Ectodermal cell (in vitro differentiated cells): ENCODE measurements at regions not wholly inside any gene's neighbourhood (a gene's known extent, or its start where the extent isn't known, plus 50 kb on each side); places are given as distances from the start of the nearest gene placed in this dataset.

Experiments
- H3K27ac ChIP-seq: 2 replicates; pipeline ENCODE4 v1.7.0; 2013; ENCODE audit warnings: mild to moderate bottlenecking, low read depth, low read length; ENCODE audit not compliant: insufficient read depth, poor library complexity, severe bottlenecking
- H3K27me3 ChIP-seq: 2 replicates; pipeline ENCODE4 v1.7.0; 2013; ENCODE audit warnings: mild to moderate bottlenecking, low read length; ENCODE audit not compliant: insufficient read depth, control insufficient read depth, poor library complexity, severe bottlenecking
- H3K36me3 ChIP-seq: one replicate; pipeline ENCODE4 v1.7.0; 2013; ENCODE audit warnings: low read length; ENCODE audit not compliant: control insufficient read depth, insufficient read depth
- H3K4me1 ChIP-seq: one replicate; pipeline ENCODE4 v1.7.0; 2013; ENCODE audit warnings: low read length; ENCODE audit not compliant: control insufficient read depth, insufficient read depth
- H3K4me3 ChIP-seq: 2 replicates; pipeline ENCODE4 v1.7.0; 2013; ENCODE audit warnings: low read depth, low read length, control low read depth; ENCODE audit not compliant: insufficient read depth
- H3K9me3 ChIP-seq: 2 replicates; pipeline ENCODE4 v1.7.0; 2013; ENCODE audit warnings: mild to moderate bottlenecking, low read length, moderate library complexity; ENCODE audit not compliant: control insufficient read depth
- WGBS, 2 experiments: methylation state at CpG; one replicate each; pipeline ENCODE4 v1.1.7; 2013; ENCODE audit warnings: missing lambda C conversion rate in 2 of 2; 5-methylcytosine and 5-hydroxymethylcytosine counted together

GRCh38 chr2:145832681-145833080 is 1312.8 kb upstream of the ZEB2 start:
- Histone ChIP-seq H3K4me3 (no peak overlapping the region), H3K27ac (no peak overlapping the region), H3K27me3 (no peaks in the 10 kb centered on the region), H3K4me1 (no peaks in the 10 kb centered on the region), H3K36me3 (no peaks in the 10 kb centered on the region), H3K9me3 (no peaks in the 10 kb centered on the region)
- 94% methylated on average over 5 of the region's 5 CpGs for WGBS, 2 experiments

DNA sequence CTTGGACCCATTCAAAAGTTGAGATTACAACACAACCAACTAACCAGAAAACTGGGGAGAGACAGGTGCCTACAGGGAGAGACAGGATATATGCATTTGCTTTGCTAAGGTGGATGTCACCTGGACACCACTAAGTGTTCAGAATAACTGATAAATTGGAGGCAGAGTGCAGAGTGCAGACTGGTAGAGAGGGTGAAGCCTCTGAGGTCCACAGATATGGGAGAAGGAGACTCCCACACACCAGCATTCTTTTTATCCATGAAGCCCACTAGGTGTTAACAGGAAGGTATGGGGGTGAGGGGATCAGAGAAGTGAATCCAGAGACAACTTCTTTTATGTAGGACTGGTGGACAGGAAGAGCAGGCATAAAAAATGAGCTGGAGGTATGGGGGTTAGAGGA is 1310.0 kb upstream of the ZEB2 start:
- H3K27ac ChIP-seq, result no peak overlapping the region
- no peaks in the 10 kb centered on the region for H3K9me3 ChIP-seq
- no peaks in the 10 kb centered on the region for H3K36me3 ChIP-seq
- no peaks in the 10 kb centered on the region for H3K4me1 ChIP-seq
- no peak overlapping the region for H3K4me3 ChIP-seq
- no peaks in the 10 kb centered on the region for H3K27me3 ChIP-seq

- Histone ChIP-seq H3K4me1 (peaks cover 4% of the 10 kb centered on the region), H3K27ac (no peak overlapping the region), H3K27me3 (no peaks in the 10 kb centered on the region), H3K9me3 (no peaks in the 10 kb centered on the region), H3K36me3 (no peaks in the 10 kb centered on the region), H3K4me3 (no peak overlapping the region)
- WGBS, 2 experiments, result 77 to 96% methylated on average over 1 to 2 of the region's 2 CpGs
Observed at GRCh38 chr2:145827235-145827634, 1307.3 kb upstream of the ZEB2 start.

GRCh38 chr2:145824384-145824783 is 1304.5 kb upstream of the ZEB2 start:
- Histone ChIP-seq H3K4me3 (no peak overlapping the region), H3K36me3 (no peaks in the 10 kb centered on the region), H3K4me1 (peaks cover 4% of the 10 kb centered on the region), H3K27me3 (no peaks in the 10 kb centered on the region), H3K27ac (no peak overlapping the region), H3K9me3 (no peaks in the 10 kb centered on the region)
- WGBS, 2 experiments, result 95 to 99% methylated on average over 3 of the region's 3 CpGs

DNA sequence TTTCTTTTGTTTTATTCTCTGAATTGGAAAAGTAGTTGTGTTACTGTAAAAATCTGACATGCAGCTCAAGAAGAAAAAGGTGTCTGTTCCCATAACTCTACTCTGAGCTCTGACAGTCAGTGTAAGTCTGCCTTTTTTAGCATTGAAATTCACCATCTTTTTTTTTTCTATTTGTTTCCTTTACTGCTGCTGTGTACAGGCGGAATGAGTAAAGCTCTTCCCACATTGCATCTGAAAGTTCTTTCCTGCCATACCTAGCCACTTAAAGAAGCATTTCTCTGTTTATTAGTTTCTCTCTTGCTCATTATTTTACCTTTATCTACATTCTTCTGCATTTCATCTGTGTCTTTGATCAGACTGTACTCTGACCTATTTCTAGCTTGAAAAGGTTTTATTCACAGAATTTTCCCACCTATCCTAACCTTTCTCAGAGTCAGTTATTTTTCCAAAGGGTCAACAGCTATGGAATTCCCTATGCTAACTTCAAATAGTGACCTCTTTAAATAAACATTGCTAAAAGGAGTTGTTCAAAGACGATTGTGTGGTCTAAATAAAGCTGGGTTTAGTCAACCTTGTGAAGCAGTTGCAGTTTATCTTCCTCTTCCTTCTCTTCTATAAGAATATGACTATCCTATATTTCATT is 1303.1 kb upstream of the ZEB2 start:
- 89 to 97% methylated on average over 1 to 2 of the region's 2 CpGs for WGBS, 2 experiments
- H3K27ac ChIP-seq, result no peak overlapping the region
- H3K4me1 ChIP-seq, result peaks cover 4% of the 10 kb centered on the region

DNA sequence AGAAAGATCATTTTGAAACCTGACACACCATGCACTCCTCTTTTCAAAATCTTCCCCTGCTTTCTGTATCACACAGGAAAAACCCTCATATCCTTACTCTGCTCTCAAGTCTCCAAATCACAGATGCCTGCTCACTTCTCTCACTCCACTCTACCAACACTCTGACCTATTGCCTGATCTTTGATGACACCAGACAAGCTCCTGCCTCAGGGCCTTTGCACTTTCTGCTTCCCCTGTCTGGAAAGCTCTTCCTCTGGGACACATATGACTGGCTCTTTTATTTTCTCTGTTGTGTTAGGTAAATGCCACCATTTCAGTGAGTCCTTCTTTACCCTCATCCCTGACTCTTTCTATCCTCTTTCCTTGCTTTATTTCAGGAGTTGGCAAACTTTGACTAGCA is 1300.7 kb upstream of the ZEB2 start:
- no peaks in the 10 kb centered on the region for H3K9me3 ChIP-seq
- no peaks in the 10 kb centered on the region for H3K27me3 ChIP-seq
- H3K27ac ChIP-seq, result no peak overlapping the region
- peaks cover 4% of the 10 kb centered on the region for H3K4me1 ChIP-seq
- no peak overlapping the region for H3K4me3 ChIP-seq
- H3K36me3 ChIP-seq, result no peaks in the 10 kb centered on the region

More for the DNA sequence above, 1303.1 kb upstream of the ZEB2 start:
- no peak overlapping the region for H3K4me3 ChIP-seq
- no peaks in the 10 kb centered on the region for H3K27me3 ChIP-seq
- H3K9me3 ChIP-seq, result no peaks in the 10 kb centered on the region
- H3K36me3 ChIP-seq, result no peaks in the 10 kb centered on the region

DNA sequence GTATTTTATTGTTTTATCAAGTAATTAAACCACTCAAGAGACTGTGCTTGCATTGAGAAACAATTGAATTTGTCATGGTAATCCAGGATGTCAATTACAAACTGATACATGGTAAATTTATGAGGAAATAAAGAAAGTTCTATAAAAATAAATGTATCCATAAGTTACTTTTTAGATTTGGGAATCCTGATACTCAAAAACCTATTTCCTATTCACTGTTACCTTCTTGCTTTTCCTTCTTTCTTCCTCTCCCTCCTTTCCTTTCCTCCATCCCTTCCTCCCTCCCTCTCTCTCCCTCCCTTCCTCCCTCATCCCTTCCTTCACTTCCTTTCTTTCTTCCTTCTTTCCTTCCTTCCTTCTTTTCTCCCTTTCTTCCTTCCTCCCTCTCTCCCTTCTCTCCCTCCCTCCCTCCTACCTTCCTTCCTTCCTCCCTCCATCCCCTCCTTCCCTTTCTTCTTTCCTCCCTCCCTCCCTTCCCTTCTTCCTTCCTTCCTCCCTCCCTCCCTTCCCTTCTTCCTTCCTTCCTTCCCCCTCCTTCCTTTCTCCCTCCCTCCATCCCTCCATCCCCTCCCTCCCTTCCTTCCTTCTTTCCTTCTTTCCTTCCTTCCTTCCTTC is 1299.1 kb upstream of the ZEB2 start:
- Histone ChIP-seq H3K9me3 (no peaks in the 10 kb centered on the region), H3K36me3 (no peaks in the 10 kb centered on the region), H3K27ac (no peak overlapping the region), H3K27me3 (no peaks in the 10 kb centered on the region), H3K4me1 (peaks cover 4% of the 10 kb centered on the region), H3K4me3 (no peak overlapping the region)

DNA sequence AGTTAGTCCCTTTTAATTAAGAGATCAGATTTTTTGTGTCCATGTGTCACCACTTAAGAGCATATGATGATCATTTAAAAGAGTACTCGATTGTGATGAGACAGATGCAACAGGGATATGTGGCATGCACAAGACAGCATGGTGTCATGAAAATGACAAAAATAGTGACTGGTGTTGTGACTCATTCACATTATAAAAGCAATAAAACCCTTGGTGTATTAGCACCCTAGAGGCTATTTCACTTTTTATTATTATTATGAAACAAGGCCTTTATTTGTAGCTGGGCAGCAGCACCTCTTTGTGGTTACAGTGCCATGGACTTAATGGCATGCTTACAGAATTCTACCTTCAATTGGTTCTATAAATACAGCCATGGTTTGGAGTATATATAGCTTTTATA is 1296.0 kb upstream of the ZEB2 start:
- Histone ChIP-seq H3K9me3 (no peaks in the 10 kb centered on the region), H3K4me3 (no peak overlapping the region), H3K27ac (no peak overlapping the region), H3K4me1 (no peaks in the 10 kb centered on the region), H3K27me3 (no peaks in the 10 kb centered on the region), H3K36me3 (no peaks in the 10 kb centered on the region)
- 87 to 92% methylated on average over 1 of the region's 1 CpG for WGBS, 2 experiments

GRCh38 chr2:145813481-145813880 is 1293.6 kb upstream of the ZEB2 start:
- Histone ChIP-seq H3K9me3 (no peaks in the 10 kb centered on the region), H3K27me3 (no peaks in the 10 kb centered on the region), H3K4me3 (no peak overlapping the region), H3K4me1 (no peaks in the 10 kb centered on the region), H3K27ac (no peak overlapping the region), H3K36me3 (no peaks in the 10 kb centered on the region)
- 87 to 90% methylated on average over 3 of the region's 3 CpGs for WGBS, 2 experiments

GRCh38 chr2:145812165-145812554 is 1292.2 kb upstream of the ZEB2 start:
- H3K27me3 ChIP-seq, result no peaks in the 10 kb centered on the region
- H3K36me3 ChIP-seq, result no peaks in the 10 kb centered on the region
- H3K27ac ChIP-seq, result no peak overlapping the region
- H3K4me3 ChIP-seq, result no peak overlapping the region
- H3K9me3 ChIP-seq, result no peaks in the 10 kb centered on the region
- 82% methylated on average over 2 of the region's 2 CpGs; no CpG with 5 or more reads in 1 of the 2 experiments for WGBS, 2 experiments
- H3K4me1 ChIP-seq, result no peaks in the 10 kb centered on the region
